ENCODE measurements at regions not wholly inside any gene's neighbourhood (a gene's known extent, or its start where the extent isn't known, plus 50 kb on each side); places are given as distances from the start of the nearest gene placed in this dataset.

DNA sequence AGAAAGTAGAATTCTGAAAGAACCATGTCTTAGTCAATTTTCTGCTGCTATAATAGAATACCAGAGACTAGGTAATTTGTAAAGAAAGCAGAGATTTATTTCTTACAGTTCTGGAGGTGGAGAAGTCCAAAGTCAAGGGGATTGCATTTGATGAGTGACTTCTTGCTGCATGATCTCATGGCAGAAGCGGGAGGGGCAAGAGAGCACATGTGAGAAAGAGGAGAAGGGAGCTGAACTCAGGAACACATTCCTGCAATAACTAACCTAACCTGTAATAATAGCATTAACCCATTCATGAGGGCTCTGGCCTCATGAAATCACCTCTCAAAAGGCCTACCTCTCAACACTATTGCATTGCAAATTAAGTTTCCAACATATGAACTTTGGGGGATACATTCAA, 797.5 kb upstream of the POU3F3 start:
- Histone ChIP-seq H3K79me1 (ENCODE audit: low read depth, low read length) (no peaks in the 10 kb centered on the region), H2BK20ac (ENCODE audit: low read length) (no peak overlapping the region), H3K27ac (ENCODE audit: low read depth, low read length) (no peak overlapping the region), H3K4me3 (ENCODE audit: extremely low read depth in 1 of 4, insufficient read depth in 2 of 4, low read depth in 3 of 4, low read length in 4 of 4) (no peak overlapping the region), H3K4ac (replicated peaks; ENCODE audit: insufficient read length, low read depth, low read length) (no peak overlapping the region), H3K23me2 (ENCODE audit: low read depth, low read length) (no peaks in the 10 kb centered on the region), H2AK5ac (ENCODE audit: low read depth, low read length) (no peak overlapping the region), H3K9ac (replicated peaks in 1 of 4; ENCODE audit: extremely low read depth in 1 of 4, low read depth in 3 of 4, low read length in 3 of 4) (no peak overlapping the region), H3K9me3 (ENCODE audit: insufficient read depth in 2 of 2, low read depth in 1 of 2, low read length in 1 of 2) (no peaks in the 10 kb centered on the region), H2AFZ (ENCODE audit: low read length) (no peak overlapping the region), H3K14ac (ENCODE audit: insufficient read length) (no peak overlapping the region), H4K5ac (ENCODE audit: insufficient read length, low read depth, low read length) (no peak overlapping the region), H2BK5ac (ENCODE audit: low read depth, low read length) (no peak overlapping the region), H3K4me1 (replicated peaks in 1 of 4; ENCODE audit: control insufficient read depth in 3 of 4, insufficient read depth in 4 of 4, low read length in 3 of 4) (peaks cover 0 to 2% (median 1%) of the 10 kb centered on the region in 4 experiments; a peak in 2 of 7 replicates), H4K20me1 (replicated peaks in 1 of 2; ENCODE audit: control insufficient read depth in 1 of 2, insufficient read depth in 2 of 2, low read length in 2 of 2) (no peaks in the 10 kb centered on the region), H3K4me2 (ENCODE audit: insufficient read depth in 1 of 2, low read depth in 2 of 2, low read length in 2 of 2) (no peak overlapping the region), H3K36me3 (ENCODE audit: control insufficient read depth in 2 of 4, insufficient read depth in 4 of 4, low read length in 3 of 4) (no peaks in the 10 kb centered on the region), H2BK120ac (replicated peaks; ENCODE audit: low read depth, low read length) (no peak overlapping the region), H3K23ac (ENCODE audit: insufficient read length) (no peak overlapping the region), H3K18ac (ENCODE audit: extremely low read depth, low read length) (no peak overlapping the region), H2BK12ac (ENCODE audit: low read depth, low read length) (no peak overlapping the region), H3K56ac (replicated peaks; ENCODE audit: insufficient read length, low read depth, low read length) (no peak overlapping the region), H3K27me3 (replicated peaks in 1 of 4; ENCODE audit: control insufficient read depth in 3 of 4, extremely low read depth in 1 of 4, insufficient read depth in 3 of 4, low read length in 3 of 4) (no peaks in the 10 kb centered on the region), H3K79me2 (ENCODE audit: control insufficient read depth in 1 of 2, insufficient read depth in 2 of 2, low read length in 2 of 2) (no peaks in the 10 kb centered on the region), H4K8ac (ENCODE audit: extremely low read depth, insufficient read depth, low read length) (no peak overlapping the region), H2BK15ac (ENCODE audit: low read length) (no peak overlapping the region), H4K91ac (replicated peaks; ENCODE audit: insufficient read length, low read length) (no peak overlapping the region)
- DNase-seq (ENCODE audit: low read depth in 1 of 2, low spot score in 2 of 2) (no peak), FAIRE-seq (no peak)
- ChIA-PET CTCF (ENCODE audit: partially characterized antibody) (interaction anchor here (1.0 kb wide), 1 partner anchor 389 kb away, joined by 3 read pairs; no protein-coding TSS in a partner anchor), POLR2A (ENCODE audit: partially characterized antibody) (no interaction called here)
- WGBS, 2 experiments (ENCODE audit: extremely low coverage in 1 of 2, insufficient coverage in 1 of 2, insufficient read length in 1 of 2, insufficient replicate concordance in 2 of 2, low coverage in 1 of 2, low lambda C conversion rate in 2 of 2, missing lambda C conversion rate in 1 of 2), result 94% methylated on average over 1 of the region's 1 CpG; no CpG with 5 or more reads in 1 of the 2 experiments
- TF ChIP-seq, protein P1, sequence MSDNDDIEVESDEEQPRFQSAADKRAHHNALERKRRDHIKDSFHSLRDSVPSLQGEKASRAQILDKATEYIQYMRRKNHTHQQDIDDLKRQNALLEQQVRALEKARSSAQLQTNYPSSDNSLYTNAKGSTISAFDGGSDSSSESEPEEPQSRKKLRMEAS (IDR thresholded peaks at IDR 0.05), result no peak
- TF ChIP-seq NANOG (IDR thresholded peaks at IDR 0.05; ENCODE audit: insufficient read depth, low read depth, low read length, poor library complexity, severe bottlenecking) (no peak), RAD21 (IDR thresholded peaks at IDR 0.05 in 1 of 2, conservative IDR thresholded peaks at IDR 0.05 in 1 of 2; ENCODE audit: low read depth in 2 of 2, low read length in 2 of 2) (no peak), YY1 (IDR thresholded peaks at IDR 0.05; ENCODE audit: low read depth, low read length) (no peak), SIRT6 (IDR thresholded peaks at IDR 0.05; ENCODE audit: low read length) (no peak), RFX5 (IDR thresholded peaks at IDR 0.05; ENCODE audit: borderline replicate concordance, low read depth, low read length) (no peak), HDAC2 (IDR thresholded peaks at IDR 0.05; ENCODE audit: borderline replicate concordance in 1 of 2, low read depth in 2 of 2, low read length in 2 of 2) (no peak), KDM1A (IDR thresholded peaks at IDR 0.05; ENCODE audit: borderline replicate concordance, low read length) (no peak), CREB1 (IDR thresholded peaks at IDR 0.05) (no peak), GABPA (IDR thresholded peaks at IDR 0.05; ENCODE audit: borderline replicate concordance, insufficient read depth, low read length) (no peak), MAFK (IDR thresholded peaks at IDR 0.05; ENCODE audit: low read depth, low read length) (no peak), PHF8 (conservative IDR thresholded peaks at IDR 0.05; ENCODE audit: low read depth, low read length) (no peak), HDAC6 (IDR thresholded peaks at IDR 0.05; ENCODE audit: low read depth, low read length) (no peak)
- TF ChIP-seq, protein P2, sequence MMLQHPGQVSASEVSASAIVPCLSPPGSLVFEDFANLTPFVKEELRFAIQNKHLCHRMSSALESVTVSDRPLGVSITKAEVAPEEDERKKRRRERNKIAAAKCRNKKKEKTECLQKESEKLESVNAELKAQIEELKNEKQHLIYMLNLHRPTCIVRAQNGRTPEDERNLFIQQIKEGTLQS (IDR thresholded peaks at IDR 0.05; ENCODE audit: insufficient read depth, low read depth, low read length), result no peak

All from H1 (cell line).